ENCODE measurements at regions not wholly inside any gene's neighbourhood (a gene's known extent, or its start where the extent isn't known, plus 50 kb on each side); places are given as distances from the start of the nearest gene placed in this dataset.
"Not testable (repeated sequence)": the region's sequence is repeated elsewhere in the genome, so short reads cannot be mapped to it uniquely, and the experiment has no call there.

- in situ Hi-C loops (cut with MboI; ENCODE audit: low sequenced_read_pairs) = no loop called here
Measured at GRCh38 chr6:14762077-14762476, 483.8 kb upstream of the JARID2 start.

- in situ Hi-C loops (cut with MboI; ENCODE audit: low sequenced_read_pairs) = no loop called here
Measured at GRCh38 chr6:14763139-14763538, 482.7 kb upstream of the JARID2 start.

- in situ Hi-C loops (cut with MboI; ENCODE audit: low sequenced_read_pairs) = no loop called here
Measured at GRCh38 chr6:14763616-14764015, 482.3 kb upstream of the JARID2 start.

- in situ Hi-C loops (cut with MboI; ENCODE audit: low sequenced_read_pairs) = no loop called here
Measured at GRCh38 chr6:14765106-14765505, 480.8 kb upstream of the JARID2 start.

- in situ Hi-C loops (cut with MboI; ENCODE audit: low sequenced_read_pairs) = no loop called here
Measured at GRCh38 chr6:14765721-14766390, 480.0 kb upstream of the JARID2 start.

- in situ Hi-C loops (cut with MboI; ENCODE audit: low sequenced_read_pairs) = no loop called here
Measured at GRCh38 chr6:14766391-14766994, 479.4 kb upstream of the JARID2 start.

- in situ Hi-C loops (cut with MboI; ENCODE audit: low sequenced_read_pairs) = no loop called here
Measured at GRCh38 chr6:14767226-14767625, 478.6 kb upstream of the JARID2 start.

- in situ Hi-C loops (cut with MboI; ENCODE audit: low sequenced_read_pairs) = no loop called here
Measured at GRCh38 chr6:14770040-14770439, 475.8 kb upstream of the JARID2 start.

- in situ Hi-C loops (cut with MboI; ENCODE audit: low sequenced_read_pairs) = no loop called here
Measured at GRCh38 chr6:14770572-14770971, 475.3 kb upstream of the JARID2 start.

- in situ Hi-C loops (cut with MboI; ENCODE audit: low sequenced_read_pairs) = no loop called here
Measured at GRCh38 chr6:14771016-14771415, 474.9 kb upstream of the JARID2 start.

GRCh38 chr6:14772188-14772587 lies 473.7 kb upstream of the JARID2 start:
- in situ Hi-C loops (cut with MboI; ENCODE audit: low sequenced_read_pairs) = no loop called here

GRCh38 chr6:14775528-14775927 lies 470.3 kb upstream of the JARID2 start:
- in situ Hi-C loops (cut with MboI; ENCODE audit: low sequenced_read_pairs) = no loop called here

GRCh38 chr6:14776307-14776706 lies 469.6 kb upstream of the JARID2 start:
- in situ Hi-C loops (cut with MboI; ENCODE audit: low sequenced_read_pairs) = no loop called here

- in situ Hi-C loops (cut with MboI; ENCODE audit: low sequenced_read_pairs) = no loop called here
Measured at GRCh38 chr6:14781772-14782525, 463.9 kb upstream of the JARID2 start.

GRCh38 chr6:14782921-14783464 lies 462.9 kb upstream of the JARID2 start:
- in situ Hi-C loops (cut with MboI; ENCODE audit: low sequenced_read_pairs) = not testable (repeated sequence)

GRCh38 chr6:14783594-14783993 lies 462.3 kb upstream of the JARID2 start:
- in situ Hi-C loops (cut with MboI; ENCODE audit: low sequenced_read_pairs) = no loop called here

GRCh38 chr6:14784596-14785492 lies 461.0 kb upstream of the JARID2 start:
- in situ Hi-C loops (cut with MboI; ENCODE audit: low sequenced_read_pairs) = no loop called here

- in situ Hi-C loops (cut with MboI; ENCODE audit: low sequenced_read_pairs) = no loop called here
Measured at GRCh38 chr6:14785493-14785790, 460.4 kb upstream of the JARID2 start.

GRCh38 chr6:14786008-14786407 lies 459.9 kb upstream of the JARID2 start:
- in situ Hi-C loops (cut with MboI; ENCODE audit: low sequenced_read_pairs) = no loop called here

- in situ Hi-C loops (cut with MboI; ENCODE audit: low sequenced_read_pairs) = no loop called here
Measured at GRCh38 chr6:14786455-14786854, 459.4 kb upstream of the JARID2 start.

GRCh38 chr6:14787250-14787649 lies 458.6 kb upstream of the JARID2 start:
- in situ Hi-C loops (cut with MboI; ENCODE audit: low sequenced_read_pairs) = no loop called here
